COR-L47 (cell line): ENCODE measurements at regions not wholly inside any gene's neighbourhood (a gene's known extent, or its start where the extent isn't known, plus 50 kb on each side); places are given as distances from the start of the nearest gene placed in this dataset.
A peak's percentile ranks its signal among the peaks of the same experiment; 100 is the strongest.
"Not testable (repeated sequence)": the region's sequence is repeated elsewhere in the genome, so short reads cannot be mapped to it uniquely, and the experiment has no call there.

Experiments used
- DNase-seq: peaks from one replicate; lab custom pipeline; 2025; lab: John Stamatoyannopoulos, UW

GRCh38 chr5:126053630-126054029, 369.6 kb upstream of the GRAMD2B start:
- no peak for DNase-seq

DNA sequence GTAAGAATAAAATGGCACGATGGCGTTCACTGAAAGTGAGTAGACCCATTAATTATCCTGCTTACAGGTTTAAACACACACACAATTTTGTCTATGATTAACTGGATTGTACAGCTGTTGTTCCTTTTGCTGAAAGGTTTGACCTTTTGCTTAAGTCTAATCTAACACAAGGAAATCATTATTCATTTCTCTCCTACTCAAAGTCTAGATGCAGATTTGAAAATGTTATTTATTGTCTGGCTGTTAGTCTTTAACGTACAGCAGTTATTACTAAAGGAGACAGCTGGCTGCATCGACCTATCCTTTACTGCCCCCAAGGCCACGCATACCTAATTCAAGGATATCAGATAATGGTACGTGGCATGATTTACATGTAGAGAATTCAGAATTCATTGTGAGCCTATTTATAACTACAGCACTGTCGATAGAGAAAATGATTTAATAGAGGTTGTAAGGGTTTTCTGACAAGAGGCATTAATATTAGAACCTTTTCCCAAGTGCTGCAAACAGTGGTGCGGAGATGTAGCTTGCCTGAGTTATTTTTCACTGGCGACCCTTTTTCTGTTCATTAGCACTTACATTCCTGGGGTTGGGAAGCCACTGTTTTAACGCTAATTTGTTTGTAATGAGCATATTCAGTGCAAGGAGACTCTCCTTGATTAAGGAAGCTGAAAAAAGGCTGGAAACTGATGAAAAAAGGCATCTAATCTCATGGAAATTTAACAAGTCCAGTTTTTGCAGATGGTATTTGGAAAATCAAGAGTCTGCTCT, 368.4 kb upstream of the GRAMD2B start:
- DNase-seq: peak; percentile 54

DNA sequence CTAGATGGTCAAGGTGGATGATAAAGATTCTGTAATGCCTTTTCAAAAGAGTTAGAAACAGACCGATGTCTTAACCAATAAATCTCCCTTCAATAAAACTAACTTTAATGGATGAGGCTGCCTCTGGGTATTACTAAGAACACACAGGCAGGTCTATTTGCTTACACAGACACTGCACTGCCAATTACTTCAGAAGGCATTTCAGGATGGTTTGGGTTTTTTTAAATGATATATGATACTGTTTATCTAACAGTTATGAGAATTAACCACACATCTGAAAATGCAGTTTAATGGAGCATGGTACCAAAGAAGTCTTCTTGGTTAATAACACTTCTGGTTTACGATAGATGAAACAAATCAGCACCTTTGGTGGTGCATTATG, 367.9 kb upstream of the GRAMD2B start:
- peak; percentile 49 for DNase-seq

DNA sequence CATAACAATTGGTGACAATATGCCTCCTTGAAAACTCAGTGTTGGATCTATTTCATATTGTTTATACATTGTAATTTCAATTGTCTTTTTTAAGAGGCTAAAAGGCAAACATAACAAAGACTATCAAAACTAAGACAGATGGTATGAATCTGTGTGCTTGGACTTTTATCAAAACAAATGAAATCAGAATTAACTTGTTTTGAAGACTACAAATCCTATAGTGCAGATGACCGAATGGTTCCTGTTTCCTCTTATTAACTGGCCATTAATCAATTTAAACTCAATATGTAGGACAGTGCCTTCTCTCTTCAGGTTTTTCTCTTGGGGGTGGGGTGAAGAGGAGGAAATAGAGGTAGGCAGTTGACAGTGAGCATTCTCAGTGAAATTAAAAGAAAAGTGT, 366.9 kb upstream of the GRAMD2B start:
- DNase-seq: no peak

DNA sequence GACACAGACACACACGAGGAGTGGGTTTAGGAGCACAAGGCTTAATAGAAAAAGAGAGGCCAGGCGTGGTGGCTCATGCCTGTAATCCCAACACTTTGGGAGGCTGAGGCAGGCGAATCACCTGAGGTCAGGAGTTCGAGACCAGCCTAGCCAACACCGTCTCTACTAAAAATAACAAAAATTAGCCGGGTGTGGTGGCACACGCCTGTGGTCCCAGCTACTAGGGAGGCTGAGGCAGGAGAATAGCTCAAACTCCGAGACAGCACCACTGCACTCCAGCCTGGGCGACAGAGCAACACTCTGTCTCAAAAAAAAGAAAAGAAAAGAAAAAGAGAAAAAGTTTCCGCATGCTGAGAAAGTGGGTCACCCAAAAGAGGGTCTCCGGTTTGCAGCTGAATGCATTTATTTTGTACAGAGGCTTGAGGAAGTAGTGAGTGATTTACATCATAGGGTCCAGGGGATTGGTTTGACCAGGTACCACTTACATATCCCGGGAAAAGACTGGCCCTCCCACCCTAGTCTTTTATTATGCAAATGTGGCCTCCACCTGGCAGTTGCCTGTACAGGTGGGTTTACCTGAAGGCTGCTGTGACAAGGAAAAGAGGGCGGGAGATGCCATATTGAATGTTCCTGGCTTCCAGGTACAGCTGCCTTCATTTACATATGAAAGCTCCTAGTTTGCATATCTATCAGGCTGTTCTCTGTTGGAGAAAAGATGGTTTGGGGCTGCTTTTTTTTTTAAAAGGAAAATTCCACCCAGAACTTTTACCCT, 366.2 kb upstream of the GRAMD2B start:
- DNase-seq: no peak

GRCh38 chr5:126058392-126058791, 364.8 kb upstream of the GRAMD2B start:
- not testable (repeated sequence) for DNase-seq

- DNase-seq: no peak
Observed at GRCh38 chr5:126062398-126063221, 360.6 kb upstream of the GRAMD2B start.

DNA sequence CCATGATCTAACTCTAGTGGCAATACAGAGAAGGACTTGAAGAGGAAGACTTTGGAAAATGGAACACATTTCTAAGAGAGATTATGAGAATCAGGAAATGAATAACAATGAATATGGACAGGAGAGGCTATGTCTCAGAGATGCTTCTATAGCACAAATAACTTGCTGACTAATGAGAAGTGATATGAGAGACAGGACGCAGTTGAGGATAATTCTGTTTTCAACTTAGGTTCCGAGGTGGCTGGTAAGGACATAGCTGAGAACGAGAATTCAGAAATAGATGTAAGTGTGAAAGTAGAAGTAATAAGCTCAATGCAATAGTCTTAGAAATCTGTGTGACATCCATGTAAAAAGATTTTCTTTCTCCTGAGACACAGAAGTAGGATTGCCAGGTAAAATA, 358.1 kb upstream of the GRAMD2B start:
- DNase-seq: no peak

GRCh38 chr5:126066836-126067235, 356.4 kb upstream of the GRAMD2B start:
- DNase-seq: no peak

- DNase-seq: no peak
Observed at GRCh38 chr5:126067404-126067803, 355.8 kb upstream of the GRAMD2B start.

- DNase-seq: no peak
Observed at GRCh38 chr5:126069329-126069728, 353.9 kb upstream of the GRAMD2B start.

GRCh38 chr5:126070481-126070880, 352.7 kb upstream of the GRAMD2B start:
- no peak for DNase-seq

GRCh38 chr5:126074538-126074937, 348.7 kb upstream of the GRAMD2B start:
- DNase-seq: no peak

DNA sequence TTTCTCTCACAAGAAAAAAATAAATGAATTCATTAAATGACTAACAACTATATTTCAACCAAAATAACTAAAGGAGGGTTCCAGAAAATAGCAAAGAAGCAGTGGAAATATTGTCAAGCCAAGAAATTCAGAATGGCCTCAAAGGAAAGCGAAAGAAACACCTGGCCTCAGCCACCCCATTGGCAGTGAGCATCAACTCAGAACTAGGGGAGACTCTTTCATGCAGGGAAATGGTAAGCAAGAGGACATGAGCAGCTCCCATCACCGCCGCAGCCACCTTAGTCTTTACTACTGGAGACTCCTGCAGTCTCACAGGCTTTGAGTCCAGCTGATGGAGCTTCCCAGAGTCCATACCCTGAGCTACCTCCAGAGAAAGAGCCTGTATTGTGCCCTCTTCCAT, 343.9 kb upstream of the GRAMD2B start:
- no peak for DNase-seq

DNA sequence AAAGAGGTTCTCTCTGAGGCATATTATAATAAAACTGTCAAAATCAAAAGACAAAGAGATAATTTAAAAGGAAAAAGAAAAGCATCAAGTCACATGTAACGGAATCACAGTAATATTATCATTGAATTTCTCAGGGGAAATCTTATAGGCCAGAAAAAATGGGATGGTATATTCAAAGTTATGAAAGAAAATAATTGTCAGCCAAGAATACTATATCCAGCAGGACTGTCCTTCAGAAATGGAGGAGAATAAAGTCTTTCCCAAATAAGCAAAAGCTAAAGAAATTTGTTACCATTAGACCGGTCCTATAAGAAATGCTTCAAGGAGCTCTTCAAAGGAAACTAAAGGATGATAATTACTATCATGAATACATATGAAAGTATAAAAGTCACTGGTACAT, 342.0 kb upstream of the GRAMD2B start:
- no peak for DNase-seq

GRCh38 chr5:126093041-126093440, 330.2 kb upstream of the GRAMD2B start:
- no peak for DNase-seq

DNA sequence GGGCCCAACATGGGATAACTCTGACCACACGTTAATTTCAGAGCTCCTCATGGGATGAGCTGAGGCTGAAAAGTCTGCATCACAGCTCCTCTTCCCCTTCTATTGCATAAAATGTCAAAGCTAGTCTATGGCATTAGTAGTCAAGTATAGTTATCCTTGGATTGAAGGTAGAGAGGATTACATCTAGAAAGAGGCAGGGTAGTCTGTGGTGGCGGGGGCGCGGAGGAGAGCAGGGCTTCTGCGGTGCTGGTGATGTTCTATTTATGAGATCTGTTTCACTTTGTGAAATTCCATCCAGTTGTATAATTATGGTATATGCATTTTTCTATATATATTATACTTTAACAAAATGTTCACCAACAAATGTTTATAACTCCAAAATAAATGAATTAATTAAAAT, 329.5 kb upstream of the GRAMD2B start:
- no peak for DNase-seq

GRCh38 chr5:126094991-126095390, 328.2 kb upstream of the GRAMD2B start:
- no peak for DNase-seq

DNA sequence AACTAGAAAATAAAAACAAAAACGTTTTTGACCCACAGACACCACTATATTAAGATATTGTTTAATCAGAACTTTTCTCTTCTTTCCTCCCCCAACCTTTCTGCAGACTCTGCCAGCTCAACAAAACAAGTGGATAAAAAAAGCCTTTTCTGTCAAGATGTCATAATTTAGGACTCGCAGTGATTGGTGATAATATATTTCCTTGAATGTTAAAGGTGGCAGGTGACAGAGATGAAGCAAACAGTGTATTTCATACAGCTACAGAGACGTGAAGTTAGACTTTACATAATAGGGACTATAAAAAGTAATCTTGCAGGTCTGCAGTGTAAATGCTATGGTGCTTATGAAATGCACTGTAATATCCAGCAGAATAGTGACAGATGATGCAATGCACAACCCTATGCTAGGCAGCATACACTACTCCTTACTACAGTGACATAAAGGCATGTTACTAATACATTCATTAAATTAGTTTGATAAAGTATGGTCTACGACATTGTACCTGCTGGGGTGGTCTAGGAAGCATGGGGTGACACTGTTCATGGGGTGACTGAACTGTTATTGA, 326.7 kb upstream of the GRAMD2B start:
- no peak for DNase-seq

DNA sequence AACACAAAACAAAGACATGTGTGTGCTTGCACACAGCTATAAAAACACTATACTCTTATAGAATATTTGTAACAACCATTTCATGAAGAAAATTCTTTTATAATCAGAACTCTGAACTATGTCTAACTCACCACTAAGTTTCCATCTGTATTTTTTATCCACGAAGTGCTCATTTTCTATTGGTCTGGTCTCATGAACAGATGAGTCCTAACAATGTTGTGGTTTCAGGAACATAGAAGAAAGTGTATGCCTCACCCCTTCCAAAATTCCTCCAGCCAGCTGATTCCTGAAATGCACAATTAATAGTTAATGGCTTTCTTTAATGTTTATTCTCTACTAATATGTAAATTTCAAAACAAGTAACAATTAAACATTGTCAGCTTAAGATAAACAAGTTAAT, 325.3 kb upstream of the GRAMD2B start:
- DNase-seq: no peak

DNA sequence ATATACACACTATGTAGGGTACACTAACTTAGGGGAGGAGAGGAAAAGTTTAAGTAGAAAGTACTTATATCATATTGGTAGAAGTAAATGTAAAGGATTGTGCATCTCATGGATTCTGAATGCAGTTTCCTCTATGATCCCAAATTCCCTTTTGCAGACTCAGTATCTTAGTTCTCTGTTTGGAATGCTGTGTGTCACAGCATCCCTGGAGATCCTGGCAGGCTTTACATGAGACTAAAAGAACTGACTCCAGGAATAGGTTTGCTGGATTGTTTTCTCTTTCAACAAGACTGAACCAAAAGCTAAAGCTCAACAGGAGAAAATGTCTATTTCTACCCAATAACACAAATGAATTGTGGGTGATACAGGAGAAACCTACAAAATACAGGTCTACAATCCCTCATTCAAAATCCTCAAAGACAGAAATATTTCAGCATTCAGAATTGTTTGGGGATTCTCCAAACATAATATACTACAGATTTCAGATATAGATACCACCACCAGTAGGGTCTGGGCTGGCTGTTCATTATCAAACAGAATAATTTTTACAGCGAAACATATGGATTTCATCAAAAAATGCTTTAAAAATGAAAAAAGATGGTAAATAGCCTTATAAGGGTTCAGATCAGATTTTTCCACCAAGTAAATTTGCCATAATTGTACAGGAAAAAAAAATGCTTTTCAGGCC, 324.7 kb upstream of the GRAMD2B start:
- no peak for DNase-seq

DNA sequence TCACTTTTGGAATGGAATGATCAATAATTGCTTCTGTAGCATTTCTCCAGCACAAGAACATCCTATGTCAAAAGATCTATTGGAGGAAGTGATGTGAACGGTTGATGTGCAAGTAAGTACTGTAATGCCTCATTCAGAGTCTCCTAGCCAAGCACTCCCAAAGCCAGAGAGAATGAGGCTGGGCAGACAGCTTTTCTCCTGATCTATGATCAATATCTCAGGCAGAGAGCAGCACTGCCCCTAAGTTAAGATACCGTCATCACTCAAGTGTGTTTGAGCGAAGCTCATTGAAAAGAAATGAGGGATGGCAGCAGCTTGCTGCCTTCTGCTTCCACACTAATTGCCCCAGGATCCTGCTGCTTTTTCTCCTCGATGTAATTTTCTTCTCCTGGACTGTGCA, 324.1 kb upstream of the GRAMD2B start:
- no peak for DNase-seq
